ENCODE measurements at regions not wholly inside any gene's neighbourhood (a gene's known extent, or its start where the extent isn't known, plus 50 kb on each side); places are given as distances from the start of the nearest gene placed in this dataset.

- Histone ChIP-seq H3K36me3 (0 out of 22 replicates have a peak, but pooled peaks cover 0 to 5% (median 0%) of the 10 kb centered on the region in 11 experiments), H3K4me2 (no peak overlapping the region), H3K4me3 (no peak overlapping the region), H3K27ac (peak overlapping the region in 2 of 11 experiments; percentile 27 to 43; a peak in 3 of 22 replicates), H4K20me1 (no peaks in the 10 kb centered on the region), H3K4me1 (peaks cover 2 to 28% (median 12%) of the 10 kb centered on the region in 10 experiments), H3K9me3 (replicated peaks in 1 of 11) (peaks cover 4 to 39% (median 21%) of the 10 kb centered on the region in 11 experiments; a peak in 18 of 22 replicates), H3K9ac (no peak overlapping the region), H3K27me3 (no peaks in the 10 kb centered on the region)
- TF ChIP-seq Cebpa-rat (IDR thresholded peaks at IDR 0.05), result no peak
Observed at GRCh38 chr4:141335166-141335565, 114.5 kb downstream of the ZNF330 start.

- Histone ChIP-seq H3K9ac (no peak overlapping the region), H3K27me3 (no peaks in the 10 kb centered on the region), H3K4me2 (no peak overlapping the region), H3K4me1 (peaks cover 0 to 14% (median 0%) of the 10 kb centered on the region in 10 experiments; a peak in 4 of 20 replicates), H3K36me3 (no peaks in the 10 kb centered on the region), H3K4me3 (no peak overlapping the region), H3K9me3 (replicated peaks in 1 of 11) (peaks cover 0 to 28% (median 6%) of the 10 kb centered on the region in 11 experiments; a peak in 9 of 22 replicates), H3K27ac (no peak overlapping the region), H4K20me1 (no peaks in the 10 kb centered on the region)
- TF ChIP-seq Cebpa-rat (IDR thresholded peaks at IDR 0.05), result no peak
Observed at GRCh38 chr4:141338238-141338637, 117.5 kb downstream of the ZNF330 start.

DNA sequence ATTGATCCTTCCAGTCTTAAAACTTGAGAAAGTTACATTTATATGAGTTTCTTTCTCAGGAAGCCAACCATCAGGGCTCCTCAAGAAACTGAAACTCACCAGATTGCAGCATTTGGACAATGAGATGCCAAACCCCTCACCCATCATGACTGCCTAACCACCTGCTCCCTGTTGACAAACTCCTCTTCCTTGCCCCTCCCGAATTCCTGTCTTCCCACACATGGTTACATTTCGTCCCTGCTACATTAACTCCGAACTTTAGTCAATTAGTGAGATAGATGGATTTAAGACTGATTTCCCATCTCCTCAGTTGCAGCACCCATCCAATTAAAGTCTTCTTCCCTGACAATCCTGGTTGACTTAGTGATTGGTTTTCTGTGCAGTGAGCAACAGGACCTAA is 118.7 kb downstream of the ZNF330 start:
- no peaks in the 10 kb centered on the region for H3K27me3 ChIP-seq
- H3K4me1 ChIP-seq, result peaks cover 0 to 13% (median 0%) of the 10 kb centered on the region in 10 experiments; a peak in 4 of 20 replicates
- no peaks in the 10 kb centered on the region for H3K36me3 ChIP-seq
- TF ChIP-seq Cebpa-rat (IDR thresholded peaks at IDR 0.05), result no peak
- H3K27ac ChIP-seq, result peak overlapping the region in 1 of 11 experiments; percentile 25; a peak in 2 of 22 replicates
- peaks cover 0 to 17% (median 0%) of the 10 kb centered on the region in 11 experiments; a peak in 5 of 22 replicates for H3K9me3 ChIP-seq (replicated peaks in 1 of 11)
- H4K20me1 ChIP-seq, result no peaks in the 10 kb centered on the region
- H3K4me2 ChIP-seq, result no peak overlapping the region
- no peak overlapping the region for H3K4me3 ChIP-seq
- no peak overlapping the region for H3K9ac ChIP-seq

DNA sequence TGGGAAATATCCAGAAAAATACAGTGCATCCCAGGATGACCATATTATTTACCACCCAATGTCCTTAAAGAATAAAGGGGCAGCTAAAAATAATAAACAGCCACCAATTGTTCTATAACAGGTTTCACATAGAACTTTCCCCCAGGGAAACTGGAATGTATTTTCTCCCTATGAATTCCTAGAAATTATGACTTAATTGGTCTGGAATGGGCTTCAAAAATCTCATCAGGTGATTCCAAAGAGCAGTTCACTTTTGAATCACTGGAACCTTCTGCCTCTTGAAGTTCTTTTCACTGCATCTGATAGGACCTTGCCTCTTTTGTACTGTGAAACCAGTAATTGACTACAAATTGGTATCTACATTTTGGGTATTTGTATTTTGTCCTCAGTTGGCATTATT is 119.3 kb downstream of the ZNF330 start:
- no peaks in the 10 kb centered on the region for H3K27me3 ChIP-seq
- H3K36me3 ChIP-seq, result no peaks in the 10 kb centered on the region
- no peak for TF ChIP-seq Cebpa-rat (IDR thresholded peaks at IDR 0.05)
- H3K4me2 ChIP-seq, result no peak overlapping the region
- no peak overlapping the region for H3K4me3 ChIP-seq
- H4K20me1 ChIP-seq, result no peaks in the 10 kb centered on the region
- no peak overlapping the region for H3K9ac ChIP-seq
- H3K4me1 ChIP-seq, result peaks cover 0 to 14% (median 0%) of the 10 kb centered on the region in 10 experiments; a peak in 5 of 20 replicates
- H3K9me3 ChIP-seq (replicated peaks in 1 of 11), result peaks cover 0 to 15% (median 0%) of the 10 kb centered on the region in 11 experiments; a peak in 3 of 22 replicates
- H3K27ac ChIP-seq, result no peak overlapping the region

DNA sequence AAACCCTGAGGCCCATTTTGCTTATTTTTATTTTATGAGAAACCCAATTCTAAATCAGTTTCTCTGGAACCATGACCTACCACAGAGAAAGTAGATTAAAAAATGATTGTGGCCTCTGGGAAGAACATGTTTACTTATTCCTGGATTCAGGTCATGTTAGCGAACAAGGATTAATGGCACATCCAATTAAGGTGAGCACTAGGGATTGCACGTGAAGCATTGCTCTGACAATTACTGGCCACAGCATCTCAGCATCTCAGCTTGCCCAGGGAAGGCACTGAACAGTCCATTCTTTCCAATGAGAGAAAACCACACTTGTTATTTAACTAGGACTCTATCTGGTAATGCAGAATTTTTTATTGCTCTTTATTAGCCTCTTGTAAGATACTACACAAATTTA is 119.8 kb downstream of the ZNF330 start:
- Histone ChIP-seq H3K27ac (no peak overlapping the region), H3K4me1 (peaks cover 0 to 19% (median 0%) of the 10 kb centered on the region in 10 experiments; a peak in 5 of 20 replicates), H3K4me3 (no peak overlapping the region), H4K20me1 (no peaks in the 10 kb centered on the region), H3K9ac (no peak overlapping the region), H3K27me3 (no peaks in the 10 kb centered on the region), H3K36me3 (no peaks in the 10 kb centered on the region), H3K4me2 (no peak overlapping the region), H3K9me3 (replicated peaks in 1 of 11) (peaks cover 0 to 11% (median 0%) of the 10 kb centered on the region in 11 experiments; a peak in 3 of 22 replicates)
- TF ChIP-seq Cebpa-rat (IDR thresholded peaks at IDR 0.05), result no peak

GRCh38 chr4:141346144-141346543 is 125.4 kb downstream of the ZNF330 start:
- Histone ChIP-seq H3K4me2 (peak overlapping the region in 4 of 11 experiments; percentile 36 to 73 (median 62); a peak in 7 of 22 replicates), H3K4me1 (peaks cover 0 to 71% (median 29%) of the 10 kb centered on the region in 10 experiments; a peak in 13 of 20 replicates), H3K27me3 (no peaks in the 10 kb centered on the region), H3K4me3 (no peak overlapping the region), H3K9ac (no peak overlapping the region), H3K9me3 (replicated peaks in 1 of 11) (no peaks in the 10 kb centered on the region; a peak in 1 of 22 replicates), H4K20me1 (no peaks in the 10 kb centered on the region), H3K36me3 (no peaks in the 10 kb centered on the region), H3K27ac (peak overlapping the region in 2 of 11 experiments; percentile 91 to 95; a peak in 2 of 22 replicates)
- no peak for TF ChIP-seq Cebpa-rat (IDR thresholded peaks at IDR 0.05)

DNA sequence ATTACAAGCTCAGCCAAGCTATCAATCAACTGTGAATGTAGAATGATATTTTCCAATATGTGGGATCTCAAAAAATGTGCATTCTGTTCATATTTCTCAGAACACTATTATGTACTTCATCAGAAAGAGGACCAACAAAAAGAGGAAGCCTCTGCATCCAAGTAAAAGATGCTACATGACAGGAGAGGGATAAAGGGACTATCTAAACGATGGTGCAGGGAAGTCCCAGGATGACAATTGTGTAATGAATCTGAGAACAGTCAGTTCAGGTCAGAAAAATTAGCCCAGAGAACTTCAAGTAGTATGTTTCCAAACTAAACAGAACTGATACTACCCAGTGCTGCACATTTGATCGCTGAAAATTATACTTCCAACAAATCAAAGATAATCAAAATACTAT is 127.0 kb downstream of the ZNF330 start:
- Histone ChIP-seq H3K4me1 (peaks cover 4 to 80% (median 38%) of the 10 kb centered on the region in 10 experiments; a peak in 18 of 20 replicates), H3K36me3 (no peaks in the 10 kb centered on the region), H3K9me3 (replicated peaks in 1 of 11) (no peaks in the 10 kb centered on the region; a peak in 1 of 22 replicates), H3K4me3 (no peak overlapping the region), H3K9ac (peak overlapping the region in 5 of 11 experiments; percentile 32 to 71 (median 64); a peak in 8 of 22 replicates), H3K27me3 (no peaks in the 10 kb centered on the region), H3K4me2 (peak overlapping the region in 7 of 11 experiments; percentile 33 to 84 (median 77); a peak in 13 of 22 replicates), H3K27ac (peak overlapping the region in 7 of 11 experiments; percentile 7 to 98 (median 85); a peak in 12 of 22 replicates), H4K20me1 (no peaks in the 10 kb centered on the region)
- TF ChIP-seq Cebpa-rat (IDR thresholded peaks at IDR 0.05), result no peak

- peak overlapping the region in 7 of 11 experiments; percentile 1 to 73 (median 67); a peak in 11 of 22 replicates for H3K9ac ChIP-seq
- no peaks in the 10 kb centered on the region for H4K20me1 ChIP-seq
- TF ChIP-seq Cebpa-rat (IDR thresholded peaks at IDR 0.05), result peak in 6 of 11 experiments; percentile 51 to 89 (median 78); a peak in 10 of 22 replicates
- H3K9me3 ChIP-seq (replicated peaks in 1 of 11), result no peaks in the 10 kb centered on the region; a peak in 2 of 22 replicates
- H3K4me1 ChIP-seq, result peaks cover 8 to 81% (median 43%) of the 10 kb centered on the region in 10 experiments; a peak in 18 of 20 replicates
- H3K36me3 ChIP-seq, result no peaks in the 10 kb centered on the region
- peak overlapping the region in 7 of 11 experiments; percentile 33 to 84 (median 77); a peak in 15 of 22 replicates for H3K4me2 ChIP-seq
- peak overlapping the region in 8 of 11 experiments; percentile 38 to 98 (median 82); a peak in 15 of 22 replicates for H3K27ac ChIP-seq
- no peak overlapping the region for H3K4me3 ChIP-seq
- no peaks in the 10 kb centered on the region for H3K27me3 ChIP-seq
Observed at GRCh38 chr4:141348125-141348524, 127.4 kb downstream of the ZNF330 start.

- Histone ChIP-seq H3K27ac (peak overlapping the region in 8 of 11 experiments; percentile 38 to 98 (median 82); a peak in 15 of 22 replicates), H3K27me3 (no peaks in the 10 kb centered on the region), H3K9ac (peak overlapping the region in 7 of 11 experiments; percentile 1 to 73 (median 67); a peak in 11 of 22 replicates), H3K9me3 (replicated peaks in 1 of 11) (peaks cover 0 to 4% (median 3%) of the 10 kb centered on the region in 11 experiments; a peak in 11 of 22 replicates), H3K4me3 (no peak overlapping the region), H3K36me3 (no peaks in the 10 kb centered on the region), H4K20me1 (no peaks in the 10 kb centered on the region), H3K4me2 (peak overlapping the region in 7 of 11 experiments; percentile 33 to 84 (median 77); a peak in 15 of 22 replicates), H3K4me1 (peaks cover 10 to 86% (median 47%) of the 10 kb centered on the region in 10 experiments; a peak in 18 of 20 replicates)
- no peak for TF ChIP-seq Cebpa-rat (IDR thresholded peaks at IDR 0.05)
Observed at GRCh38 chr4:141348573-141348972, 127.9 kb downstream of the ZNF330 start.
